ENCODE measurements at regions not wholly inside any gene's neighbourhood (a gene's known extent, or its start where the extent isn't known, plus 50 kb on each side); places are given as distances from the start of the nearest gene placed in this dataset.

DNA sequence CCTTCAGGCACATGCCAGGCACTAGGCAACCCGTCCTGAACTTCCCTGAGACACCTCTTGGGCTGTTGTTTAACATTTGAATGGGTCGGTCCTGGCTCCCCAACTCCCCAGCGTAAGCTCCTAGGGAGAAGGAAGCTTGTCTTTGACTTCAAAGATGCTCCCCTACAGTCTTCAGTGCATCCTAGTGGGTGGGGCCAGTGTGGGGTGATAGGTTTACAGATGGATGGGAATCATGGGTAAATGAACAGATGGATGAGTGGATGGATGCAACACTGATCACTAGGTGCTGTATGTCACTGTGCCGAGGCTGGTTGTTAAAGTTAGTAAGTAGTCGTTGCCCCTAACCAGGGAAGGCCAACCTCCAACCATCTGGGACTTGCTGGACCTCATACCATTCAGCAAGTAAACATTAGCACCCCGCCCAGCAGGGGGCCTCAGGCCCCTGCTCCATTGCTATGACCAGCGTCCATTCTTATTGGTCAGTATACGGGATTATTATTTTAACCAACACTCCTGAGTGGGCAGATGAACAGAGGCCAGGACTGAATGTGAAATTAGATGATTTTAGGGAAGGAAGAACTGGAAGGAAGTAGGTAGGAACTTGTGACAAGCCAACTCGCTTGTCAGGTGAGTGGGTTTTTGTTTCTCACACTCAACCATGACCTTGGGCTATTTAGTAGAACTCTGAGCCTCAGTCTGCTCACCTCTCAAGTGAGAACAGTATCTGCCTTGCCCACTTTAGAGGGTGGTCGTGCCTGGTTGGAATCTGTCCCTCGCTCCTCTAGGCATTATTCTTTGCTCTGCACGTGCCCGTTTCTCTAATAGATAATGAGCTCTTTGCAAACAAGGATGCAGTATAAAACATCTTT, 82.9 kb upstream of the FOXP4 start:
- DNase-seq (ENCODE audit: low read depth, low spot score): peak; percentile 83
- no peaks in the 10 kb centered on the region for H3K4me1 ChIP-seq (ENCODE audit: control insufficient read depth, extremely low read depth, insufficient read depth, low read length)
- BruUV-seq (replicated peaks): no TSS peak
- intact Hi-C loops (cut with micrococcal nuclease): loop anchor here (1.0 to 2.0 kb wide), 3 partner anchors 88 to 219 kb away; no protein-coding TSS in a partner anchor
- no peak overlapping the region for H3K4me2 ChIP-seq (ENCODE audit: insufficient read depth, low read length)
- peak; percentile 83 for FAIRE-seq
- H3K9ac ChIP-seq (replicated peaks; ENCODE audit: extremely low read depth, insufficient read depth, low read length): no peak overlapping the region
- CTCF ChIA-PET: interaction anchor here (1.0 to 6.2 kb wide), 15 partner anchors 12 to 220 kb away, joined by 3 to 46 read pairs (median 5); no protein-coding TSS in a partner anchor
- no peak overlapping the region for H2AFZ ChIP-seq (ENCODE audit: low read depth, low read length)
- H3K36me3 ChIP-seq (ENCODE audit: control insufficient read depth in 2 of 2, extremely low read depth in 1 of 2, insufficient read depth in 2 of 2, low read length in 2 of 2): no peaks in the 10 kb centered on the region
- dilution Hi-C loops (cut with MboI; ENCODE audit: extremely low pct_ligation_motif_present, low sequenced_read_pairs): no loop called here
- H3K27me3 ChIP-seq (ENCODE audit: control insufficient read depth in 2 of 2, insufficient read depth in 2 of 2, low read length in 2 of 2): peaks cover 7% of the 10 kb centered on the region in 2 experiments
- H3K27ac ChIP-seq (ENCODE audit: insufficient read depth, low read depth, low read length): no peak overlapping the region
- no peaks in the 10 kb centered on the region for H3K9me3 ChIP-seq (replicated peaks; ENCODE audit: control insufficient read depth, insufficient read depth, low read length)
- no peaks in the 10 kb centered on the region for H3K9me1 ChIP-seq (replicated peaks; ENCODE audit: control insufficient read depth, extremely low read depth, insufficient read depth, low read length)
- TF ChIP-seq POLR2AphosphoS5 (IDR thresholded peaks at IDR 0.05; ENCODE audit: insufficient read depth, low read depth, low read length) (no peak), GATA2 (IDR thresholded peaks at IDR 0.05; ENCODE audit: insufficient read depth, insufficient read length, low read depth, low read length) (no peak), EZH2 (IDR thresholded peaks at IDR 0.05; ENCODE audit: borderline replicate concordance, low read depth, low read length, severe bottlenecking) (peak; percentile 22), MYC (IDR thresholded peaks at IDR 0.05; ENCODE audit: low read depth, low read length) (no peak), POLR2A (IDR thresholded peaks at IDR 0.05; ENCODE audit: low read depth, low read length) (no peak), JUN (IDR thresholded peaks at IDR 0.05; ENCODE audit: borderline replicate concordance, insufficient read depth, insufficient read length, low read depth) (no peak), FOS (IDR thresholded peaks at IDR 0.05; ENCODE audit: borderline replicate concordance, insufficient read depth, low read length) (no peak)
- TF ChIP-seq, protein P1, sequence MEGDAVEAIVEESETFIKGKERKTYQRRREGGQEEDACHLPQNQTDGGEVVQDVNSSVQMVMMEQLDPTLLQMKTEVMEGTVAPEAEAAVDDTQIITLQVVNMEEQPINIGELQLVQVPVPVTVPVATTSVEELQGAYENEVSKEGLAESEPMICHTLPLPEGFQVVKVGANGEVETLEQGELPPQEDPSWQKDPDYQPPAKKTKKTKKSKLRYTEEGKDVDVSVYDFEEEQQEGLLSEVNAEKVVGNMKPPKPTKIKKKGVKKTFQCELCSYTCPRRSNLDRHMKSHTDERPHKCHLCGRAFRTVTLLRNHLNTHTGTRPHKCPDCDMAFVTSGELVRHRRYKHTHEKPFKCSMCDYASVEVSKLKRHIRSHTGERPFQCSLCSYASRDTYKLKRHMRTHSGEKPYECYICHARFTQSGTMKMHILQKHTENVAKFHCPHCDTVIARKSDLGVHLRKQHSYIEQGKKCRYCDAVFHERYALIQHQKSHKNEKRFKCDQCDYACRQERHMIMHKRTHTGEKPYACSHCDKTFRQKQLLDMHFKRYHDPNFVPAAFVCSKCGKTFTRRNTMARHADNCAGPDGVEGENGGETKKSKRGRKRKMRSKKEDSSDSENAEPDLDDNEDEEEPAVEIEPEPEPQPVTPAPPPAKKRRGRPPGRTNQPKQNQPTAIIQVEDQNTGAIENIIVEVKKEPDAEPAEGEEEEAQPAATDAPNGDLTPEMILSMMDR (IDR thresholded peaks at IDR 0.05; ENCODE audit: extremely low read depth in 1 of 2, insufficient read depth in 1 of 2, low read depth in 1 of 2, low read length in 2 of 2): peak; percentile 80 to 86
- TF ChIP-seq, protein P2, sequence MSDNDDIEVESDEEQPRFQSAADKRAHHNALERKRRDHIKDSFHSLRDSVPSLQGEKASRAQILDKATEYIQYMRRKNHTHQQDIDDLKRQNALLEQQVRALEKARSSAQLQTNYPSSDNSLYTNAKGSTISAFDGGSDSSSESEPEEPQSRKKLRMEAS (IDR thresholded peaks at IDR 0.05; ENCODE audit: insufficient read depth, insufficient read length): no peak
- H3K79me2 ChIP-seq (ENCODE audit: control insufficient read depth, insufficient read depth, low read length): no peaks in the 10 kb centered on the region
- H3K4me3 ChIP-seq (replicated peaks in 1 of 3; ENCODE audit: insufficient read depth in 1 of 3, low read depth in 1 of 3, low read length in 3 of 3): no peak overlapping the region
- H4K20me1 ChIP-seq (replicated peaks; ENCODE audit: control insufficient read depth, extremely low read depth, insufficient read depth, low read length): no peaks in the 10 kb centered on the region
- POLR2A ChIA-PET: no interaction called here
